ENCODE measurements at regions not wholly inside any gene's neighbourhood (a gene's known extent, or its start where the extent isn't known, plus 50 kb on each side); places are given as distances from the start of the nearest gene placed in this dataset.

DNA sequence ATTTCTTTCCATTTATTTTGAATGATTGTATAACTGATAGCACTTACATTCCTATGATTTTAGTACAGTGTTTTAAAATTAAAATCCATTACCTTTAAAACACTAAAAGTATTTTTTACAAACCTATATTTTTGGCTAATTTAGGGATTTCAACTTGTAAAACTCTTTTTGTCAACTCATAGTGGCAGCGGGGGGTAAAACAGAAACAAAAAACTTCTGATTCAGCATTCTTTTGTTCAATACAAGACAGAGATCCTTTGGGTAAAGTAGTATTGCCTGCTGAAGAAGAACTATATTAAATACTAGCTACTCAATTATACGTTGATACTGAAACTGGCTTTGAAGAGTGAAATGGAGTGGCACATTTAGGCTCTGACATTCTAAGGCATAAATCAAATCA is 437.4 kb upstream of the CDH19 start:
- TF ChIP-seq CTCF (IDR thresholded peaks at IDR 0.05) (no peak), ZFX (IDR thresholded peaks at IDR 0.05; ENCODE audit: borderline replicate concordance) (no peak)

All from 22Rv1 (cell line).